GM19240 (cell line): ENCODE measurements at regions not wholly inside any gene's neighbourhood (a gene's known extent, or its start where the extent isn't known, plus 50 kb on each side); places are given as distances from the start of the nearest gene placed in this dataset.

Experiments
- DNase-seq: peaks from one replicate; pipeline ENCODE4 v3.0.0; 2011; ENCODE audit warnings: low spot score; ENCODE audit not compliant: insufficient read length

GRCh38 chr4:181566490-181566889 is 676.7 kb upstream of the TENM3 start:
- no peak for DNase-seq

GRCh38 chr4:181569553-181569952 is 673.6 kb upstream of the TENM3 start:
- no peak for DNase-seq

GRCh38 chr4:181578911-181579310 is 664.3 kb upstream of the TENM3 start:
- no peak for DNase-seq

GRCh38 chr4:181579486-181579885 is 663.7 kb upstream of the TENM3 start:
- no peak for DNase-seq

- DNase-seq: no peak
Observed at GRCh38 chr4:181581983-181582382, 661.2 kb upstream of the TENM3 start.

GRCh38 chr4:181582595-181582994 is 660.6 kb upstream of the TENM3 start:
- DNase-seq: no peak

- no peak for DNase-seq
Observed at GRCh38 chr4:181588733-181589302, 654.4 kb upstream of the TENM3 start.

- no peak for DNase-seq
Observed at GRCh38 chr4:181592221-181592745, 650.9 kb upstream of the TENM3 start.

GRCh38 chr4:181593703-181594102 is 649.5 kb upstream of the TENM3 start:
- DNase-seq: no peak

- no peak for DNase-seq
Observed at GRCh38 chr4:181594188-181594587, 649.0 kb upstream of the TENM3 start.

GRCh38 chr4:181595716-181596115 is 647.5 kb upstream of the TENM3 start:
- no peak for DNase-seq

GRCh38 chr4:181597766-181598165 is 645.4 kb upstream of the TENM3 start:
- no peak for DNase-seq

- DNase-seq: no peak
Observed at GRCh38 chr4:181599134-181599533, 644.1 kb upstream of the TENM3 start.

- no peak for DNase-seq
Observed at GRCh38 chr4:181601103-181601502, 642.1 kb upstream of the TENM3 start.

GRCh38 chr4:181604546-181604945 is 638.7 kb upstream of the TENM3 start:
- DNase-seq: no peak

GRCh38 chr4:181606300-181606699 is 636.9 kb upstream of the TENM3 start:
- no peak for DNase-seq

- no peak for DNase-seq
Observed at GRCh38 chr4:181608181-181608580, 635.0 kb upstream of the TENM3 start.

- no peak for DNase-seq
Observed at GRCh38 chr4:181611033-181611711, 632.0 kb upstream of the TENM3 start.

GRCh38 chr4:181611946-181612600 is 631.1 kb upstream of the TENM3 start:
- no peak for DNase-seq

GRCh38 chr4:181613200-181613599 is 630.0 kb upstream of the TENM3 start:
- DNase-seq: no peak

- no peak for DNase-seq
Observed at GRCh38 chr4:181618038-181618618, 625.1 kb upstream of the TENM3 start.

GRCh38 chr4:181618896-181619295 is 624.3 kb upstream of the TENM3 start:
- DNase-seq: no peak
